ENCODE measurements at regions not wholly inside any gene's neighbourhood (a gene's known extent, or its start where the extent isn't known, plus 50 kb on each side); places are given as distances from the start of the nearest gene placed in this dataset.

- no peaks in the 10 kb centered on the region for H3K9me2 ChIP-seq (ENCODE audit: insufficient read depth, low read length)
- ChIA-PET POLR2A (interaction anchor here (0.6 kb wide), 1 partner anchor 34 kb away, joined by 3 read pairs; no protein-coding TSS in a partner anchor), CTCF (ENCODE audit: unreplicated experiment) (no interaction called here)
- H3K9me3 ChIP-seq (ENCODE audit: low read length) = no peaks in the 10 kb centered on the region; the same call in 1 of the 2 replicates
- TF ChIP-seq, protein P1, sequence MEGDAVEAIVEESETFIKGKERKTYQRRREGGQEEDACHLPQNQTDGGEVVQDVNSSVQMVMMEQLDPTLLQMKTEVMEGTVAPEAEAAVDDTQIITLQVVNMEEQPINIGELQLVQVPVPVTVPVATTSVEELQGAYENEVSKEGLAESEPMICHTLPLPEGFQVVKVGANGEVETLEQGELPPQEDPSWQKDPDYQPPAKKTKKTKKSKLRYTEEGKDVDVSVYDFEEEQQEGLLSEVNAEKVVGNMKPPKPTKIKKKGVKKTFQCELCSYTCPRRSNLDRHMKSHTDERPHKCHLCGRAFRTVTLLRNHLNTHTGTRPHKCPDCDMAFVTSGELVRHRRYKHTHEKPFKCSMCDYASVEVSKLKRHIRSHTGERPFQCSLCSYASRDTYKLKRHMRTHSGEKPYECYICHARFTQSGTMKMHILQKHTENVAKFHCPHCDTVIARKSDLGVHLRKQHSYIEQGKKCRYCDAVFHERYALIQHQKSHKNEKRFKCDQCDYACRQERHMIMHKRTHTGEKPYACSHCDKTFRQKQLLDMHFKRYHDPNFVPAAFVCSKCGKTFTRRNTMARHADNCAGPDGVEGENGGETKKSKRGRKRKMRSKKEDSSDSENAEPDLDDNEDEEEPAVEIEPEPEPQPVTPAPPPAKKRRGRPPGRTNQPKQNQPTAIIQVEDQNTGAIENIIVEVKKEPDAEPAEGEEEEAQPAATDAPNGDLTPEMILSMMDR (conservative IDR thresholded peaks at IDR 0.05; ENCODE audit: low read length) = no peak
- no peak for TF ChIP-seq EZH2phosphoT487 (IDR thresholded peaks at IDR 0.05; ENCODE audit: borderline replicate concordance, low read depth, low read length)
- no peaks in the 10 kb centered on the region for H4K20me1 ChIP-seq (ENCODE audit: insufficient read depth, low read length)
- intact Hi-C loops (cut with micrococcal nuclease; ENCODE audit: unreplicated experiment) = no loop called here
- BruUV-seq (replicated peaks) = no TSS peak
- H3K4me1 ChIP-seq (ENCODE audit: insufficient read depth, low read length, poor library complexity, severe bottlenecking) = no peaks in the 10 kb centered on the region
- H3K36me3 ChIP-seq (ENCODE audit: insufficient read depth, low read length) = no peaks in the 10 kb centered on the region
- H3K4me2 ChIP-seq (ENCODE audit: low read length) = no peak overlapping the region
- H3K27ac ChIP-seq (ENCODE audit: low read depth, low read length, poor library complexity, severe bottlenecking) = no peak overlapping the region
- H3K4me3 ChIP-seq (ENCODE audit: low read depth, low read length, poor library complexity, severe bottlenecking) = no peak overlapping the region
- no peaks in the 10 kb centered on the region for H3K79me2 ChIP-seq (ENCODE audit: insufficient read depth, low read depth, low read length)
- no peak for DNase-seq (ENCODE audit: low spot score)
- H2AFZ ChIP-seq (ENCODE audit: low read length) = no peak overlapping the region
Measured at GRCh38 chr6:155894758-155895157, 439.1 kb upstream of the NOX3 start.

DNA sequence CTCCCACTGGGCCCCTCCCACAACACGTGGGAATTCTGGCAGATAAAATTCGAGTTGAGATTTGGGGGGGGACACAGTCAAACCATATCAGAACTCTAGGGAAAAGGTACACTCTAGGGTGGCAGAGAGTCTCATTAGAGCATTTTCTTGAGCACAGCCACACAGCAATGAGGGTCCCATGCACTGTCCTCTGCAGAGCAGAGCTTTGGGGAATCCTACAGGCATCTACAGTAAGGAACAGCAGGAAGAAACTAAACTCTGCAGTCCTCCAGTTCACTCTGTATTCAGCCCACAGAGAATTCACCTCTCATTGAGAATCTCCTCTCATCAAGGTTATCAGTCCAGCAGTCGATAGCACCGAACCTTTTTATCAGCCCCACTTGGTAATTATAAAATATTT lies 438.6 kb upstream of the NOX3 start:
- Histone ChIP-seq H3K79me2 (ENCODE audit: insufficient read depth, low read depth, low read length) (no peaks in the 10 kb centered on the region), H4K20me1 (ENCODE audit: insufficient read depth, low read length) (no peaks in the 10 kb centered on the region), H3K9me3 (ENCODE audit: low read length) (no peaks in the 10 kb centered on the region; the same call in 1 of the 2 replicates), H3K4me1 (ENCODE audit: insufficient read depth, low read length, poor library complexity, severe bottlenecking) (no peaks in the 10 kb centered on the region), H3K36me3 (ENCODE audit: insufficient read depth, low read length) (no peaks in the 10 kb centered on the region), H3K27ac (ENCODE audit: low read depth, low read length, poor library complexity, severe bottlenecking) (no peak overlapping the region), H3K4me3 (ENCODE audit: low read depth, low read length, poor library complexity, severe bottlenecking) (no peak overlapping the region), H3K9me2 (ENCODE audit: insufficient read depth, low read length) (no peaks in the 10 kb centered on the region), H2AFZ (ENCODE audit: low read length) (no peak overlapping the region), H3K4me2 (ENCODE audit: low read length) (no peak overlapping the region)
- POLR2A ChIA-PET = no interaction called here
- no peak for DNase-seq (ENCODE audit: low spot score)
- no peak for TF ChIP-seq EZH2phosphoT487 (IDR thresholded peaks at IDR 0.05; ENCODE audit: borderline replicate concordance, low read depth, low read length)
- TF ChIP-seq, protein P1 (conservative IDR thresholded peaks at IDR 0.05; ENCODE audit: low read length) = no peak
- intact Hi-C loops (cut with micrococcal nuclease; ENCODE audit: unreplicated experiment) = no loop called here
- CTCF ChIA-PET (ENCODE audit: unreplicated experiment) = no interaction called here
- BruUV-seq (replicated peaks) = no TSS peak

DNA sequence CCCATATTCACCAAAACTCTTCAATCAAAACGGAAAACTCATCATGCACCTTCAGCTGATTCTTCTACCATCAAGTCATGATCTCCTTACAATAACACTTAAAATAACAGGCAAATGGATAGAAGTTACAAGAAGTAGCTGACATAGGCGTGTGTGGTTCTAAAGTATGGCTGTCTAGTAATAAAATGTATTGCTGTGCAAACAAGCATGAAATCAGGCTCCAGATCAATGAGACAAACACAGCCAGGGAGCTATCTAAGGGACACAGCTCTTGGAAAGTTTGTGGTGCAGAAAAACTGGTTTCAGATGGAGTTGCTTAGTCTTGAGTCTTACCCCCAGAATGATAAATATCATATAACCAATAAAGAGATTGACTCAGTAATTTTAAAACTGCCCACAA lies 434.8 kb upstream of the NOX3 start:
- CTCF ChIA-PET (ENCODE audit: unreplicated experiment) = no interaction called here

More for the DNA sequence above, 434.8 kb upstream of the NOX3 start:
- intact Hi-C loops (cut with micrococcal nuclease; ENCODE audit: unreplicated experiment) = no loop called here
- no peak overlapping the region for H3K4me3 ChIP-seq (ENCODE audit: low read depth, low read length, poor library complexity, severe bottlenecking)
- no peaks in the 10 kb centered on the region for H3K36me3 ChIP-seq (ENCODE audit: insufficient read depth, low read length)
- H3K4me1 ChIP-seq (ENCODE audit: insufficient read depth, low read length, poor library complexity, severe bottlenecking) = no peaks in the 10 kb centered on the region
- H3K27ac ChIP-seq (ENCODE audit: low read depth, low read length, poor library complexity, severe bottlenecking) = no peak overlapping the region
- DNase-seq (ENCODE audit: low spot score) = no peak
- no peaks in the 10 kb centered on the region for H3K9me2 ChIP-seq (ENCODE audit: insufficient read depth, low read length)
- H3K79me2 ChIP-seq (ENCODE audit: insufficient read depth, low read depth, low read length) = no peaks in the 10 kb centered on the region
- POLR2A ChIA-PET = no interaction called here
- H3K4me2 ChIP-seq (ENCODE audit: low read length) = no peak overlapping the region
- H4K20me1 ChIP-seq (ENCODE audit: insufficient read depth, low read length) = no peaks in the 10 kb centered on the region
- no TSS peak for BruUV-seq (replicated peaks)
- no peaks in the 10 kb centered on the region; the same call in 1 of the 2 replicates for H3K9me3 ChIP-seq (ENCODE audit: low read length)
- TF ChIP-seq, protein P1 (conservative IDR thresholded peaks at IDR 0.05; ENCODE audit: low read length) = no peak
- TF ChIP-seq EZH2phosphoT487 (IDR thresholded peaks at IDR 0.05; ENCODE audit: borderline replicate concordance, low read depth, low read length) = no peak
- H2AFZ ChIP-seq (ENCODE audit: low read length) = no peak overlapping the region

Measured in OCI-LY7 (cell line).